GM23338 (cell line): ENCODE measurements at regions not wholly inside any gene's neighbourhood (a gene's known extent, or its start where the extent isn't known, plus 50 kb on each side); places are given as distances from the start of the nearest gene placed in this dataset.

Source experiments
- ATAC-seq: fragments of 200-7000 bp; cut with Tn5 transposase; 3 replicates; pipeline ENCODE4 v1.9.1; 2020
- DNase-seq: peaks from one replicate; pipeline ENCODE4 v3.0.0-alpha.2; 2015; ENCODE audit warnings: low spot score
- H2AFZ ChIP-seq: fragments of 200-600 bp; sonication (generic); 2 replicates; pipeline ENCODE4 v1.8.0; 2016; ENCODE audit warnings: antibody characterized with exemption, mild to moderate bottlenecking, moderate library complexity
- H3F3A ChIP-seq: fragments of 200-600 bp; sonication (generic); replicated peaks from 2 replicates; pipeline ENCODE4 v1.8.0; 2017; ENCODE audit warnings: antibody characterized with exemption, mixed run types, low read depth
- H3K27ac ChIP-seq: fragments of 200-600 bp; sonication (generic); 2 replicates; pipeline ENCODE4 v1.6.1; 2016; ENCODE audit warnings: low read depth
- H3K27me3 ChIP-seq: fragments of 200-600 bp; sonication (generic); 2 replicates; pipeline ENCODE4 v1.8.0; 2016; ENCODE audit warnings: mild to moderate bottlenecking, mixed run types, moderate library complexity; ENCODE audit not compliant: insufficient read depth
- H3K36me3 ChIP-seq: fragments of 200-600 bp; sonication (generic); 2 replicates; pipeline ENCODE4 v1.8.0; 2016; ENCODE audit warnings: mild to moderate bottlenecking; ENCODE audit not compliant: insufficient read depth
- H3K4me1 ChIP-seq: fragments of 200-600 bp; sonication (generic); 2 replicates; pipeline ENCODE4 v1.8.0; 2016; ENCODE audit warnings: mild to moderate bottlenecking, moderate library complexity; ENCODE audit not compliant: insufficient read depth
- H3K4me2 ChIP-seq: fragments of 200-600 bp; sonication (generic); 2 replicates; pipeline ENCODE4 v1.7.1; 2017; ENCODE audit warnings: mixed run types
- H3K4me3 ChIP-seq: fragments of 200-600 bp; sonication (generic); 2 replicates; pipeline ENCODE4 v1.6.1; 2016; ENCODE audit warnings: mixed run types
- H3K79me2 ChIP-seq: fragments of 200-600 bp; sonication (generic); replicated peaks from 2 replicates; pipeline ENCODE4 v1.8.0; 2017; ENCODE audit warnings: mild to moderate bottlenecking; ENCODE audit not compliant: insufficient read depth
- H3K9me2 ChIP-seq: fragments of 200-600 bp; sonication (generic); 2 replicates; pipeline ENCODE4 v1.8.0; 2017; ENCODE audit not compliant: insufficient read depth
- H4K20me1 ChIP-seq: fragments of 200-600 bp; sonication (generic); replicated peaks from 2 replicates; pipeline ENCODE4 v1.8.0; 2017; ENCODE audit warnings: mild to moderate bottlenecking; ENCODE audit not compliant: insufficient read depth
- H3K27ac Mint-ChIP-seq: 2 replicates; pipeline ENCODE4 v1.8.0; 2020; ENCODE audit warnings: inconsistent platforms, mild to moderate bottlenecking, moderate library complexity, mixed read lengths
- H3K27me3 Mint-ChIP-seq: 3 replicates; pipeline ENCODE4 v1.8.0; 2022; ENCODE audit warnings: low read depth, mild to moderate bottlenecking, moderate library complexity, mixed read lengths, inconsistent platforms; ENCODE audit not compliant: insufficient read depth, poor library complexity
- H3K36me3 Mint-ChIP-seq: 3 replicates; pipeline ENCODE4 v1.8.0; 2021; ENCODE audit warnings: low read depth, mild to moderate bottlenecking, inconsistent platforms, moderate library complexity, mixed read lengths
- H3K4me1 Mint-ChIP-seq: 3 replicates; pipeline ENCODE4 v1.8.0; 2020; ENCODE audit warnings: mild to moderate bottlenecking, inconsistent platforms, mixed read lengths
- H3K4me3 Mint-ChIP-seq: 3 replicates; pipeline ENCODE4 v1.8.0; 2021; ENCODE audit warnings: moderate library complexity, mild to moderate bottlenecking, inconsistent platforms, mixed read lengths
- H3K9me3 Mint-ChIP-seq: 3 replicates; pipeline ENCODE4 v1.8.0; 2020; ENCODE audit warnings: moderate library complexity, mild to moderate bottlenecking, inconsistent platforms, mixed read lengths
- CREB1 ChIP-seq: fragments of 250-450 bp; sonication (Bioruptor Pico); IDR thresholded peaks from 2 replicates; pipeline ENCODE4 v1.5.0; 2020; ENCODE audit warnings: low read depth, mild to moderate bottlenecking, moderate library complexity
- CTCF ChIP-seq, 2 experiments: fragments of 200-600 bp in 1 of 2; sonication (generic) in 1 of 2; conservative IDR thresholded peaks; 2 replicates each; pipeline versions ENCODE4 v1.5.1 to v1.6.1; 2016 to 2017; ENCODE audit warnings: antibody characterized with exemption in 2 of 2, low read depth in 2 of 2, mild to moderate bottlenecking in 2 of 2, moderate library complexity in 1 of 2
- ETS1 ChIP-seq: IDR thresholded peaks from 2 replicates; pipeline ENCODE4 v1.6.1; 2016; ENCODE audit warnings: antibody characterized with exemption
- EZH2 ChIP-seq: fragments of 200-600 bp; sonication (generic); IDR thresholded peaks from one replicate; pipeline ENCODE4 v1.8.0; 2017; ENCODE audit warnings: antibody characterized with exemption, mild to moderate bottlenecking, low read depth; ENCODE audit not compliant: unreplicated experiment
- EZH2phosphoT487 ChIP-seq: fragments of 200-600 bp; sonication (generic); IDR thresholded peaks from one replicate; pipeline ENCODE4 v1.8.1; 2018; ENCODE audit warnings: antibody characterized with exemption; ENCODE audit not compliant: unreplicated experiment
- JUNB ChIP-seq: IDR thresholded peaks from one replicate; pipeline ENCODE4 v1.6.1; 2016; ENCODE audit warnings: antibody characterized with exemption; ENCODE audit not compliant: unreplicated experiment
- NANOG ChIP-seq: IDR thresholded peaks from 2 replicates; pipeline ENCODE4 v1.6.1; 2016; ENCODE audit warnings: antibody characterized with exemption, borderline replicate concordance
- POLR2AphosphoS5 ChIP-seq: IDR thresholded peaks from 2 replicates; pipeline ENCODE4 v1.6.1; 2016; ENCODE audit warnings: antibody characterized with exemption, low read depth
- REST ChIP-seq: IDR thresholded peaks from one replicate; pipeline ENCODE4 v1.6.1; 2018; ENCODE audit warnings: antibody characterized with exemption; ENCODE audit not compliant: unreplicated experiment
- STAT1 ChIP-seq: IDR thresholded peaks from one replicate; pipeline ENCODE4 v1.6.1; 2016; ENCODE audit warnings: antibody characterized with exemption; ENCODE audit not compliant: unreplicated experiment
- ZNF114 ChIP-seq: fragments of 250-450 bp; sonication (Bioruptor Pico); IDR thresholded peaks from 2 replicates; pipeline ENCODE4 v1.5.0; 2020; ENCODE audit warnings: mild to moderate bottlenecking, moderate library complexity
- ZNF331 ChIP-seq: fragments of 250-450 bp; sonication (Bioruptor Pico); IDR thresholded peaks from 2 replicates; pipeline ENCODE4 v1.5.0; 2020; ENCODE audit warnings: low read depth, mild to moderate bottlenecking, moderate library complexity
- ZNF462 ChIP-seq: fragments of 250-450 bp; sonication (Bioruptor Pico); IDR thresholded peaks from 2 replicates; pipeline ENCODE4 v1.5.0; 2020; ENCODE audit warnings: mild to moderate bottlenecking, moderate library complexity

GRCh38 chr6:54018722-54019121 is 92.5 kb upstream of the MLIP start:
- Mint-ChIP-seq H3K36me3 (no peaks in the 10 kb centered on the region), H3K4me3 (no peak overlapping the region), H3K9me3 (no peaks in the 10 kb centered on the region), H3K27me3 (no peaks in the 10 kb centered on the region), H3K4me1 (peaks cover 11% of the 10 kb centered on the region; the same call in 2 of the 3 replicates), H3K27ac (no peak overlapping the region)
- Histone ChIP-seq H3K27ac (no peak overlapping the region), H3K79me2 (no peaks in the 10 kb centered on the region), H3K4me3 (no peak overlapping the region), H2AFZ (peak overlapping the region; percentile 53; the same call in 1 of the 2 replicates), H3F3A (no peaks in the 10 kb centered on the region), H3K9me2 (no peaks in the 10 kb centered on the region), H4K20me1 (no peaks in the 10 kb centered on the region), H3K36me3 (no peaks in the 10 kb centered on the region), H3K4me2 (no peak overlapping the region), H3K4me1 (peaks cover 9% of the 10 kb centered on the region; the same call in 1 of the 2 replicates), H3K27me3 (no peaks in the 10 kb centered on the region)
- TF ChIP-seq JUNB (no peak), POLR2AphosphoS5 (no peak), EZH2 (no peak), ZNF331 (CRISPR knock-in tag) (no peak), ZNF462 (CRISPR knock-in tag) (no peak), CTCF (conservative IDR thresholded peaks at IDR 0.05; ENCODE audit: low read depth in 2 of 2) (no peak), STAT1 (no peak), CREB1 (CRISPR knock-in tag) (no peak), REST (no peak), EZH2phosphoT487 (no peak), NANOG (no peak), ETS1 (no peak), ZNF114 (CRISPR knock-in tag) (no peak)
- ATAC-seq: no peak
- DNase-seq: no peak
